SK-N-SH treated with all-trans-retinoic acid at 6 μM for 48 hours (cell line): ENCODE measurements at regions not wholly inside any gene's neighbourhood (a gene's known extent, or its start where the extent isn't known, plus 50 kb on each side); places are given as distances from the start of the nearest gene placed in this dataset.
"Not testable (repeated sequence)": the region's sequence is repeated elsewhere in the genome, so short reads cannot be mapped to it uniquely, and the experiment has no call there.

Experiments
- ATAC-seq: fragments of 200-7000 bp; cut with Tn5 transposase; 3 replicates; pipeline ENCODE4 v1.9.1; 2020; ENCODE audit warnings: mild to moderate bottlenecking, moderate library complexity
- ARNTL ChIP-seq: fragments of 450-650 bp; formaldehyde crosslinking; IDR thresholded peaks from 2 replicates; pipeline ENCODE4 v1.5.0; 2020; ENCODE audit warnings: low read depth, mild to moderate bottlenecking, moderate library complexity, borderline replicate concordance
- BACH2 ChIP-seq: fragments of 250-450 bp; sonication (Bioruptor Pico); IDR thresholded peaks from 2 replicates; pipeline ENCODE4 v1.9.0; 2021; ENCODE audit warnings: mild to moderate bottlenecking, borderline replicate concordance
- CSDC2 ChIP-seq: fragments of 250-450 bp; sonication (Bioruptor Pico); IDR thresholded peaks from 2 replicates; pipeline ENCODE4 v1.5.0; 2020; ENCODE audit warnings: mild to moderate bottlenecking, moderate library complexity
- ESRRG ChIP-seq: fragments of 250-450 bp; sonication (Bioruptor Pico); IDR thresholded peaks from 2 replicates; pipeline ENCODE4 v1.6.1; 2021; ENCODE audit warnings: mild to moderate bottlenecking
- GLIS3 ChIP-seq: fragments of 250-450 bp; sonication (Bioruptor Pico); IDR thresholded peaks from 2 replicates; pipeline ENCODE4 v1.5.0; 2020; ENCODE audit warnings: mild to moderate bottlenecking, moderate library complexity
- ISL1 ChIP-seq: fragments of 250-450 bp; sonication (Bioruptor Pico); IDR thresholded peaks from 2 replicates; pipeline ENCODE4 v2.1.2; 2022; ENCODE audit warnings: mild to moderate bottlenecking, moderate library complexity
- PATZ1 ChIP-seq: fragments of 250-450 bp; sonication (Bioruptor Pico); IDR thresholded peaks from 2 replicates; pipeline ENCODE4 v1.8.0; 2020; ENCODE audit warnings: mild to moderate bottlenecking, moderate library complexity, borderline replicate concordance
- POU6F1 ChIP-seq: fragments of 250-450 bp; sonication (Bioruptor Pico); IDR thresholded peaks from 2 replicates; pipeline ENCODE4 v1.8.0; 2021; ENCODE audit warnings: low read depth, mild to moderate bottlenecking, moderate library complexity, borderline replicate concordance
- PPARA ChIP-seq: fragments of 250-450 bp; sonication (Bioruptor Pico); IDR thresholded peaks from 2 replicates; pipeline ENCODE4 v1.5.0; 2020; ENCODE audit warnings: mild to moderate bottlenecking, borderline replicate concordance
- RARB ChIP-seq: fragments of 250-450 bp; sonication (Bioruptor Pico); IDR thresholded peaks from 2 replicates; pipeline ENCODE4 v1.8.0; 2021; ENCODE audit warnings: mild to moderate bottlenecking, moderate library complexity
- SNAI2 ChIP-seq: fragments of 250-450 bp; sonication (Bioruptor Pico); IDR thresholded peaks from 2 replicates; pipeline ENCODE4 v1.5.0; 2020; ENCODE audit warnings: mild to moderate bottlenecking, moderate library complexity
- TCF4 ChIP-seq: fragments of 250-450 bp; sonication (Bioruptor Pico); IDR thresholded peaks from 2 replicates; pipeline ENCODE4 v1.8.0; 2021; ENCODE audit warnings: mild to moderate bottlenecking, moderate library complexity, borderline replicate concordance
- TOX ChIP-seq: fragments of 250-450 bp; sonication (Bioruptor Pico); IDR thresholded peaks from 2 replicates; pipeline ENCODE4 v1.8.0; 2021; ENCODE audit warnings: mild to moderate bottlenecking, moderate library complexity, borderline replicate concordance
- TSHZ2 ChIP-seq: fragments of 250-450 bp; sonication (Bioruptor Pico); IDR thresholded peaks from 2 replicates; pipeline ENCODE4 v1.5.0; 2020; ENCODE audit warnings: mild to moderate bottlenecking, moderate library complexity
- ZFP3 ChIP-seq: fragments of 250-450 bp; sonication (Bioruptor Pico); IDR thresholded peaks from 2 replicates; pipeline ENCODE4 v1.5.0; 2020; ENCODE audit warnings: mild to moderate bottlenecking, moderate library complexity
- ZFP30 ChIP-seq: fragments of 450-650 bp; formaldehyde crosslinking; IDR thresholded peaks from 2 replicates; pipeline ENCODE4 v1.5.0; 2022; ENCODE audit warnings: mild to moderate bottlenecking, moderate library complexity
- ZNF565 ChIP-seq: fragments of 450-650 bp; formaldehyde crosslinking; conservative IDR thresholded peaks from 2 replicates; pipeline ENCODE4 v1.5.0; 2020; ENCODE audit warnings: low read depth, mild to moderate bottlenecking, moderate library complexity
- ZNF70 ChIP-seq: fragments of 450-650 bp; formaldehyde crosslinking; IDR thresholded peaks from 2 replicates; pipeline ENCODE4 v1.5.0; 2020; ENCODE audit warnings: mild to moderate bottlenecking, moderate library complexity
- ZNF8 ChIP-seq: fragments of 450-650 bp; formaldehyde crosslinking; IDR thresholded peaks from 2 replicates; pipeline ENCODE4 v1.5.0; 2020; ENCODE audit warnings: mild to moderate bottlenecking, moderate library complexity
- TF ChIP-seq, protein P1 (sequence below): fragments of 250-450 bp; sonication (Bioruptor Pico); IDR thresholded peaks from 2 replicates; pipeline ENCODE4 v1.5.1; 2020; ENCODE audit warnings: low read depth, mild to moderate bottlenecking, moderate library complexity
- TF ChIP-seq, protein P2 (sequence below): fragments of 250-450 bp; sonication (Bioruptor Pico); IDR thresholded peaks from 2 replicates; pipeline ENCODE4 v1.5.1; 2021; ENCODE audit warnings: mild to moderate bottlenecking, moderate library complexity

- no peak for ATAC-seq
- TF ChIP-seq SNAI2 (CRISPR knock-in tag) = no peak
- no peak for TF ChIP-seq ARNTL (CRISPR knock-in tag)
- TF ChIP-seq TCF4 (CRISPR knock-in tag) = no peak
- no peak for TF ChIP-seq ISL1 (CRISPR knock-in tag)
- TF ChIP-seq ZFP3 (CRISPR knock-in tag) = no peak
- TF ChIP-seq ZFP30 (CRISPR knock-in tag) = no peak
- no peak for TF ChIP-seq RARB (CRISPR knock-in tag)
- no peak for TF ChIP-seq ESRRG (CRISPR knock-in tag)
- TF ChIP-seq, protein P1, sequence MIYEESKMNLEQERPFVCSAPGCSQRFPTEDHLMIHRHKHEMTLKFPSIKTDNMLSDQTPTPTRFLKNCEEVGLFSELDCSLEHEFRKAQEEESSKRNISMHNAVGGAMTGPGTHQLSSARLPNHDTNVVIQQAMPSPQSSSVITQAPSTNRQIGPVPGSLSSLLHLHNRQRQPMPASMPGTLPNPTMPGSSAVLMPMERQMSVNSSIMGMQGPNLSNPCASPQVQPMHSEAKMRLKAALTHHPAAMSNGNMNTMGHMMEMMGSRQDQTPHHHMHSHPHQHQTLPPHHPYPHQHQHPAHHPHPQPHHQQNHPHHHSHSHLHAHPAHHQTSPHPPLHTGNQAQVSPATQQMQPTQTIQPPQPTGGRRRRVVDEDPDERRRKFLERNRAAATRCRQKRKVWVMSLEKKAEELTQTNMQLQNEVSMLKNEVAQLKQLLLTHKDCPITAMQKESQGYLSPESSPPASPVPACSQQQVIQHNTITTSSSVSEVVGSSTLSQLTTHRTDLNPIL (CRISPR knock-in tag) = no peak
- no peak for TF ChIP-seq CSDC2
- no peak for TF ChIP-seq ZNF8 (CRISPR knock-in tag)
- no peak for TF ChIP-seq PPARA (CRISPR knock-in tag)
- TF ChIP-seq GLIS3 = no peak
- TF ChIP-seq ZNF70 (CRISPR knock-in tag) = no peak
- TF ChIP-seq, protein P2, sequence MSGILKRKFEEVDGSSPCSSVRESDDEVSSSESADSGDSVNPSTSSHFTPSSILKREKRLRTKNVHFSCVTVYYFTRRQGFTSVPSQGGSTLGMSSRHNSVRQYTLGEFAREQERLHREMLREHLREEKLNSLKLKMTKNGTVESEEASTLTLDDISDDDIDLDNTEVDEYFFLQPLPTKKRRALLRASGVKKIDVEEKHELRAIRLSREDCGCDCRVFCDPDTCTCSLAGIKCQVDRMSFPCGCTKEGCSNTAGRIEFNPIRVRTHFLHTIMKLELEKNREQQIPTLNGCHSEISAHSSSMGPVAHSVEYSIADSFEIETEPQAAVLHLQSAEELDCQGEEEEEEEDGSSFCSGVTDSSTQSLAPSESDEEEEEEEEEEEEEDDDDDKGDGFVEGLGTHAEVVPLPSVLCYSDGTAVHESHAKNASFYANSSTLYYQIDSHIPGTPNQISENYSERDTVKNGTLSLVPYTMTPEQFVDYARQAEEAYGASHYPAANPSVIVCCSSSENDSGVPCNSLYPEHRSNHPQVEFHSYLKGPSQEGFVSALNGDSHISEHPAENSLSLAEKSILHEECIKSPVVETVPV (CRISPR knock-in tag) = no peak
- TF ChIP-seq, all 23 proteins: peak for 0
Measured at GRCh38 chr12:128033473-128033872, 233.5 kb upstream of the TMEM132C start.

- TF ChIP-seq ARNTL (CRISPR knock-in tag) (no peak), TOX (CRISPR knock-in tag) (no peak), ZNF70 (CRISPR knock-in tag) (no peak), ZNF565 (CRISPR knock-in tag) (no peak), BACH2 (CRISPR knock-in tag) (no peak), RARB (CRISPR knock-in tag) (no peak), POU6F1 (CRISPR knock-in tag) (no peak), TSHZ2 (no peak), PATZ1 (CRISPR knock-in tag) (no peak)
- TF ChIP-seq, protein P1 (CRISPR knock-in tag) = no peak
- TF ChIP-seq, all 23 proteins: peak for 0
- ATAC-seq = no peak
Measured at GRCh38 chr12:128040971-128041370, 226.0 kb upstream of the TMEM132C start.

GRCh38 chr12:128042283-128042682 lies 224.7 kb upstream of the TMEM132C start:
- not testable (repeated sequence) for ATAC-seq
